ENCODE measurements at regions not wholly inside any gene's neighbourhood (a gene's known extent, or its start where the extent isn't known, plus 50 kb on each side); places are given as distances from the start of the nearest gene placed in this dataset.

DNA sequence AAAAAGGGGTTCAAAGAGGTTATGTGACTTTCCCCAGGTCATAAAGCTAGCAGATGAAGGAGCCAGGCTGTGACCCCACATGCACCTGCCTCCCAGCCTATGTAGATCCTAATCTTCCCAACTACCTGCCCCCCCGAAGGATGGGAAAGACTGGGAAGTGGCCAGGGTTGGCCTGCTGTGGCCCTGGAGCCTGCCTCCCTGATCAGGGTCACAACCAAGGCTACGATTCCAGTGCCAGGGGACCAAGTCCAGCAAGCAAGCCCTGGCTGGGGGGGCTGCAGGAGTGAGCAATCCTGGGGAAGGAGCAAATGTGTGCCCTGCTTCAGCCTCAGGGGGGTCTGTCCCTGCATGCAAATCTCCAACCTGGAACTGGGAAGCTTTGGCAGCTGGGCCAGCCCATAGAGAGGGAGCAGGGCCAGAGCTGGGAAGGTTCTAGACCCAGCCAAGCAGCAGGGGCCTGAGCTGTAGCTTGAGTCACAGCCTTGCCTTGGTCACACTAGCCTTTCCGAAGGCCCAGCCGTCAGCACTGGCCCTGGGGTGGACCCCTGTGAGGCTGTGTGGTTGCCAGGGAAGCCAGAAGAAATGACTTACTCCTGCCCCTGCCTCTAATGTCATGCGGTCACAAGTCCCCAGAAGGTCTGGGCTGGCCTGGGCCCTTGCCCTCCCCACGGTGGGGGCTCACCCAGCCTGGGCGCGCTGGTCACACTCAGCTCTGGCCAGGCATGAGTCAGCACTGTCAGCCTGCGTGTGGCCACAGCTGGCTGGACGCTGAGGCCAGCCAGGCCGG is 96.4 kb upstream of the ZMIZ1 start:
- Histone ChIP-seq H3K36me3 (replicated peaks in 1 of 2; ENCODE audit: control insufficient read depth in 1 of 2, insufficient read depth in 2 of 2, low read length in 1 of 2) (no peaks in the 10 kb centered on the region), H3F3A (replicated peaks; ENCODE audit: insufficient read depth) (peaks cover 28% of the 10 kb centered on the region), H3K79me2 (ENCODE audit: insufficient read depth) (no peaks in the 10 kb centered on the region), H3K4me2 (peak overlapping the region; percentile 94), H3K4me3 (ENCODE audit: low read depth in 2 of 2, low read length in 1 of 2) (no peak overlapping the region; a peak in 1 of 4 replicates), H3K27ac (ENCODE audit: low read depth in 2 of 2, low read length in 1 of 2) (peak overlapping the region; percentile 99), H3K9ac (peak overlapping the region; percentile 92), H3K4me1 (ENCODE audit: control insufficient read depth in 1 of 2, insufficient read depth in 2 of 2, low read depth in 1 of 2, low read length in 1 of 2) (peaks cover 29 to 65% of the 10 kb centered on the region in 2 experiments), H4K20me1 (ENCODE audit: insufficient read depth) (no peaks in the 10 kb centered on the region), H3K9me3 (no peaks in the 10 kb centered on the region), H3K9me2 (no peaks in the 10 kb centered on the region), H2AFZ (ENCODE audit: low read depth) (peak overlapping the region; percentile 56; the same call in 1 of the 2 replicates), H3K27me3 (ENCODE audit: insufficient read depth) (no peaks in the 10 kb centered on the region)
- ChIA-PET POLR2A (interaction anchor here (1.9 to 2.2 kb wide), 2 partner anchors 8 to 47 kb away, joined by 7 to 19 read pairs; no protein-coding TSS in a partner anchor), CTCF (interaction anchor here (1.0 to 1.6 kb wide), 4 partner anchors 9 to 122 kb away, joined by 3 to 6 read pairs (median 4); no protein-coding TSS in a partner anchor)
- TF ChIP-seq SIN3A (IDR thresholded peaks at IDR 0.05; ENCODE audit: borderline replicate concordance, low read depth, low read length) (no peak), NRF1 (IDR thresholded peaks at IDR 0.05; ENCODE audit: low read depth, low read length) (no peak), GATA2 (CRISPR knock-in tag; IDR thresholded peaks at IDR 0.05) (peak; percentile 34; the same call in 1 of the 2 replicates), EP300 (IDR thresholded peaks at IDR 0.05; ENCODE audit: borderline replicate concordance in 1 of 2, low read depth in 1 of 2, low read length in 1 of 2) (peak in 1 of 2 experiments; percentile 72; a peak in 1 of 4 replicates), RXRA (IDR thresholded peaks at IDR 0.05; ENCODE audit: borderline replicate concordance, low read depth) (peak; percentile 68; the same call in 1 of the 2 replicates), CHD2 (IDR thresholded peaks at IDR 0.05; ENCODE audit: low read length, partially characterized antibody) (no peak), NFIC (IDR thresholded peaks at IDR 0.05; ENCODE audit: borderline replicate concordance) (peak; percentile 59), JUND (IDR thresholded peaks at IDR 0.05) (peak; percentile 63), FOSL2 (IDR thresholded peaks at IDR 0.05; ENCODE audit: borderline replicate concordance, low read depth) (peak; percentile 63; the same call in 1 of the 2 replicates), TCF12 (IDR thresholded peaks at IDR 0.05) (peak; percentile 83), ELF1 (IDR thresholded peaks at IDR 0.05) (no peak), FOXM1 (IDR thresholded peaks at IDR 0.05; ENCODE audit: low read depth) (0 out of 2 replicates have a peak, but pooled peaks have one; percentile 40), RCOR1 (IDR thresholded peaks at IDR 0.05; ENCODE audit: low read length) (no peak)
- TF ChIP-seq, protein P1, sequence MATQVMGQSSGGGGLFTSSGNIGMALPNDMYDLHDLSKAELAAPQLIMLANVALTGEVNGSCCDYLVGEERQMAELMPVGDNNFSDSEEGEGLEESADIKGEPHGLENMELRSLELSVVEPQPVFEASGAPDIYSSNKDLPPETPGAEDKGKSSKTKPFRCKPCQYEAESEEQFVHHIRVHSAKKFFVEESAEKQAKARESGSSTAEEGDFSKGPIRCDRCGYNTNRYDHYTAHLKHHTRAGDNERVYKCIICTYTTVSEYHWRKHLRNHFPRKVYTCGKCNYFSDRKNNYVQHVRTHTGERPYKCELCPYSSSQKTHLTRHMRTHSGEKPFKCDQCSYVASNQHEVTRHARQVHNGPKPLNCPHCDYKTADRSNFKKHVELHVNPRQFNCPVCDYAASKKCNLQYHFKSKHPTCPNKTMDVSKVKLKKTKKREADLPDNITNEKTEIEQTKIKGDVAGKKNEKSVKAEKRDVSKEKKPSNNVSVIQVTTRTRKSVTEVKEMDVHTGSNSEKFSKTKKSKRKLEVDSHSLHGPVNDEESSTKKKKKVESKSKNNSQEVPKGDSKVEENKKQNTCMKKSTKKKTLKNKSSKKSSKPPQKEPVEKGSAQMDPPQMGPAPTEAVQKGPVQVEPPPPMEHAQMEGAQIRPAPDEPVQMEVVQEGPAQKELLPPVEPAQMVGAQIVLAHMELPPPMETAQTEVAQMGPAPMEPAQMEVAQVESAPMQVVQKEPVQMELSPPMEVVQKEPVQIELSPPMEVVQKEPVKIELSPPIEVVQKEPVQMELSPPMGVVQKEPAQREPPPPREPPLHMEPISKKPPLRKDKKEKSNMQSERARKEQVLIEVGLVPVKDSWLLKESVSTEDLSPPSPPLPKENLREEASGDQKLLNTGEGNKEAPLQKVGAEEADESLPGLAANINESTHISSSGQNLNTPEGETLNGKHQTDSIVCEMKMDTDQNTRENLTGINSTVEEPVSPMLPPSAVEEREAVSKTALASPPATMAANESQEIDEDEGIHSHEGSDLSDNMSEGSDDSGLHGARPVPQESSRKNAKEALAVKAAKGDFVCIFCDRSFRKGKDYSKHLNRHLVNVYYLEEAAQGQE (IDR thresholded peaks at IDR 0.05; ENCODE audit: low read depth, low read length), result no peak
- TF ChIP-seq, protein P2, sequence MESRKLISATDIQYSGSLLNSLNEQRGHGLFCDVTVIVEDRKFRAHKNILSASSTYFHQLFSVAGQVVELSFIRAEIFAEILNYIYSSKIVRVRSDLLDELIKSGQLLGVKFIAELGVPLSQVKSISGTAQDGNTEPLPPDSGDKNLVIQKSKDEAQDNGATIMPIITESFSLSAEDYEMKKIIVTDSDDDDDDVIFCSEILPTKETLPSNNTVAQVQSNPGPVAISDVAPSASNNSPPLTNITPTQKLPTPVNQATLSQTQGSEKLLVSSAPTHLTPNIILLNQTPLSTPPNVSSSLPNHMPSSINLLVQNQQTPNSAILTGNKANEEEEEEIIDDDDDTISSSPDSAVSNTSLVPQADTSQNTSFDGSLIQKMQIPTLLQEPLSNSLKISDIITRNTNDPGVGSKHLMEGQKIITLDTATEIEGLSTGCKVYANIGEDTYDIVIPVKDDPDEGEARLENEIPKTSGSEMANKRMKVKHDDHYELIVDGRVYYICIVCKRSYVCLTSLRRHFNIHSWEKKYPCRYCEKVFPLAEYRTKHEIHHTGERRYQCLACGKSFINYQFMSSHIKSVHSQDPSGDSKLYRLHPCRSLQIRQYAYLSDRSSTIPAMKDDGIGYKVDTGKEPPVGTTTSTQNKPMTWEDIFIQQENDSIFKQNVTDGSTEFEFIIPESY (IDR thresholded peaks at IDR 0.05; ENCODE audit: borderline replicate concordance, low read depth), result no peak
- TF ChIP-seq, protein P3, sequence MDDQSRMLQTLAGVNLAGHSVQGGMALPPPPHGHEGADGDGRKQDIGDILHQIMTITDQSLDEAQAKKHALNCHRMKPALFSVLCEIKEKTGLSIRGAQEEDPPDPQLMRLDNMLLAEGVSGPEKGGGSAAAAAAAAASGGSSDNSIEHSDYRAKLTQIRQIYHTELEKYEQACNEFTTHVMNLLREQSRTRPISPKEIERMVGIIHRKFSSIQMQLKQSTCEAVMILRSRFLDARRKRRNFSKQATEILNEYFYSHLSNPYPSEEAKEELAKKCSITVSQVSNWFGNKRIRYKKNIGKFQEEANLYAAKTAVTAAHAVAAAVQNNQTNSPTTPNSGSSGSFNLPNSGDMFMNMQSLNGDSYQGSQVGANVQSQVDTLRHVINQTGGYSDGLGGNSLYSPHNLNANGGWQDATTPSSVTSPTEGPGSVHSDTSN (IDR thresholded peaks at IDR 0.05), result peak; percentile 62
- TF ChIP-seq, protein P4, sequence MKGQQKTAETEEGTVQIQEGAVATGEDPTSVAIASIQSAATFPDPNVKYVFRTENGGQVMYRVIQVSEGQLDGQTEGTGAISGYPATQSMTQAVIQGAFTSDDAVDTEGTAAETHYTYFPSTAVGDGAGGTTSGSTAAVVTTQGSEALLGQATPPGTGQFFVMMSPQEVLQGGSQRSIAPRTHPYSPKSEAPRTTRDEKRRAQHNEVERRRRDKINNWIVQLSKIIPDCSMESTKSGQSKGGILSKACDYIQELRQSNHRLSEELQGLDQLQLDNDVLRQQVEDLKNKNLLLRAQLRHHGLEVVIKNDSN (IDR thresholded peaks at IDR 0.05; ENCODE audit: borderline replicate concordance, low read depth), result no peak
- TF ChIP-seq, protein P5, sequence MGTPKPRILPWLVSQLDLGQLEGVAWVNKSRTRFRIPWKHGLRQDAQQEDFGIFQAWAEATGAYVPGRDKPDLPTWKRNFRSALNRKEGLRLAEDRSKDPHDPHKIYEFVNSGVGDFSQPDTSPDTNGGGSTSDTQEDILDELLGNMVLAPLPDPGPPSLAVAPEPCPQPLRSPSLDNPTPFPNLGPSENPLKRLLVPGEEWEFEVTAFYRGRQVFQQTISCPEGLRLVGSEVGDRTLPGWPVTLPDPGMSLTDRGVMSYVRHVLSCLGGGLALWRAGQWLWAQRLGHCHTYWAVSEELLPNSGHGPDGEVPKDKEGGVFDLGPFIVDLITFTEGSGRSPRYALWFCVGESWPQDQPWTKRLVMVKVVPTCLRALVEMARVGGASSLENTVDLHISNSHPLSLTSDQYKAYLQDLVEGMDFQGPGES (IDR thresholded peaks at IDR 0.05; ENCODE audit: low read depth, low read length), result no peak
- 24% methylated on average over 8 of the region's 11 CpGs for WGBS (ENCODE audit: low lambda C conversion rate)
- peak; percentile 78 for DNase-seq
